AG04450 (cell line): ENCODE measurements at regions not wholly inside any gene's neighbourhood (a gene's known extent, or its start where the extent isn't known, plus 50 kb on each side); places are given as distances from the start of the nearest gene placed in this dataset.

Experiments
- CTCF ChIA-PET: fragments of 300-600, 350-600 bp; formaldehyde crosslinking; extraction: SDS; loops from one replicate; lab custom pipeline; 2022; ENCODE audit warnings: antibody characterized with exemption, inconsistent platforms; lab: Charles Lee
- POLR2A ChIA-PET: fragments of 350-600 bp; formaldehyde crosslinking; extraction: SDS; loops from one replicate; lab custom pipeline; 2021; ENCODE audit warnings: antibody characterized with exemption, inconsistent platforms; lab: Yijun Ruan, JAX
- DNase-seq: peaks from one replicate; pipeline ENCODE4 v3.0.0-alpha.2; 2011; ENCODE audit warnings: low read depth, low spot score
- H3K27ac ChIP-seq: one replicate; pipeline ENCODE4 v1.5.1; 2012; ENCODE audit warnings: low read depth, low read length, control low read depth
- H3K27me3 ChIP-seq: one replicate; pipeline ENCODE4 v1.6.0; 2012; ENCODE audit warnings: low read length; ENCODE audit not compliant: control insufficient read depth, insufficient read depth
- H3K4me3 ChIP-seq: 2 replicates; pipeline ENCODE4 v1.5.1; 2011; ENCODE audit warnings: mild to moderate bottlenecking, low read depth, low read length, control low read depth
- H3K9me3 ChIP-seq: 2 replicates; pipeline ENCODE4 v1.5.1; 2012; ENCODE audit warnings: low read length; ENCODE audit not compliant: control insufficient read depth, insufficient read depth
- CTCF ChIP-seq: IDR thresholded peaks from 2 replicates; pipeline ENCODE4 v1.5.1; 2011; ENCODE audit warnings: low read depth, low read length, control low read depth, inconsistent platforms

- CTCF ChIA-PET, result no interaction called here
- TF ChIP-seq CTCF, result no peak
- no peak for DNase-seq
Observed at GRCh38 chr1:113266788-113267187, 123.5 kb upstream of the MAGI3 start.

DNA sequence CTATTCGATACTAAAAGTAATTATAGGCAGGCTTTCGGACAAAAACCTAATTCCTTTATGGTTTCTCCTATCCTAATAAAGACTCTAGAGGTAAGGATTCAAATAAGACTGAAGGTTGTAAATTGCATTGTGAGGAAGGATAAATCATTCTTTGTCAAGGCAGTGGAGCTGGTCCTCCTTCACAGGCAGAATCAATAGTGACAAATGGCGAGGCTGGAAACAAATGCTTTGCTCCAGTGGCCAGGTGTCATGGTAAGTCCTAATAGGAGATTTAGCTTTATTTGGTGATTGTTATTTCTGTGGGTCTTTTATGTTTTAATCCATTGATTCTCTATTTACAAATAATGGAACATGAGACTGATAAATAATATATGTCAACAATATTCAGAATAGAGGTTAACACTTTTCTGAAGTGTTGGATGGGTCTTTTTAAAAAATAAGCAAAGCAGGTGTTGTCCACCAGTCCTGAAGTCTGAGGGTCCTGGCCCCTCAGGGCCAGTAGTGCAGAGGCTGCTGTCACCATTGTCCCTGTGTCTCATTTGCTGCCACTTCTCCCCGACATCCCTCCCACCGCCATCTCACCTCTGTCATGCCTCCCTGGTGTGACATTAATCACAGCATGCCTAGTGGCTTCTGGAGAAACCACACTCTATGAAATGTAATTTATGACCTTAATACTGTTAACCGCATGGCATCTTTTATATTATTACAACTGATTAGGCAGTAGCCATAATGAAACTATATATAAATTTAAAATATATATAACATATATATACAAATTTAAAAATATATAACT lies 120.9 kb upstream of the MAGI3 start:
- Histone ChIP-seq H3K9me3 (no peaks in the 10 kb centered on the region), H3K4me3 (no peak overlapping the region), H3K27me3 (no peaks in the 10 kb centered on the region), H3K27ac (no peak overlapping the region)
- no peak for DNase-seq
- no peak for TF ChIP-seq CTCF
- ChIA-PET POLR2A (no interaction called here), CTCF (no interaction called here)

More at GRCh38 chr1:113266788-113267187, 123.5 kb upstream of the MAGI3 start:
- H3K27me3 ChIP-seq, result peaks cover 4% of the 10 kb centered on the region
- POLR2A ChIA-PET, result no interaction called here
- no peak overlapping the region for H3K27ac ChIP-seq
- H3K9me3 ChIP-seq, result no peaks in the 10 kb centered on the region
- no peak overlapping the region for H3K4me3 ChIP-seq

- Histone ChIP-seq H3K27ac (no peak overlapping the region), H3K27me3 (no peaks in the 10 kb centered on the region), H3K9me3 (no peaks in the 10 kb centered on the region), H3K4me3 (no peak overlapping the region)
- ChIA-PET POLR2A (no interaction called here), CTCF (no interaction called here)
- no peak for DNase-seq
- TF ChIP-seq CTCF, result no peak
Observed at GRCh38 chr1:113271039-113271438, 119.3 kb upstream of the MAGI3 start.

DNA sequence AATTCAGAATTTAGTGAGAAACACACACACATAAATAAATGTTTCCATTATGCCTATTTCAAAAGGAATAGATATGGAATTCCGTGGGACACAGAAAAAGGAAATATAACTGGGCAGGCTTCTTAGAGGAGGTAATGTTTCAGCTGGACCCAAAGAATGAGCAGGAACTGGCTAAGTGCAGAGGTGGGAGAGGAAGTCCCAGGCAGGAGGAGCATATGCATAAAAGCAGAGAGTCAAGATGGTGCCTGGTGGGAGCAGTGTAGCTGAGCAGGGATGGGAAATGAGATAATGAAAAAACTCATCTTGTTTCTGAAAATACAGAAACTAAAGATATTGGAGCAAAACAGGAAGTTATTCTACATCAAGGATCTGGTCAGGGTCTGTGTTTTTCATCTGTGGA lies 115.2 kb upstream of the MAGI3 start:
- Histone ChIP-seq H3K27ac (no peak overlapping the region), H3K9me3 (no peaks in the 10 kb centered on the region), H3K27me3 (no peaks in the 10 kb centered on the region), H3K4me3 (no peak overlapping the region)
- no peak for TF ChIP-seq CTCF
- DNase-seq, result no peak
- CTCF ChIA-PET, result no interaction called here
- POLR2A ChIA-PET, result no interaction called here

DNA sequence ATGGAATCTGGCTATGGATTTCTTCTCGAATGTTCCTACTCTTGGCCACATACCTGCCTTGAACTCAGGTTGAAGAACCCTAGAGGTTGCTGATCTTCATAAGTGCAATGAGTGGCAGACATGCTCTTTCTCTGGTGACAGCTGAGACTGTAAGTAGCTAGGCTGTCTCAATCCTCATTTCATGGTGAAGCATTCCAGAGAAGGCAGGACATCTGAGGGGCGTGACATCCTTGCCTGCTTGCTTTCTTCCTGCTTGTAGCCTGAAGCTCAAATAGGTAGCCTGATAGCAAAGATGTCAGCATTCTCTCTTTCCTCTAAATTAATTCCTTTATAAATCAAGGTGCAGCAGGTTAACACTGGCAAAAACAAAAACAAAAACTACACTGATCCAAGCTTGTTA lies 114.6 kb upstream of the MAGI3 start:
- POLR2A ChIA-PET, result no interaction called here
- no peak for DNase-seq
- Histone ChIP-seq H3K27me3 (no peaks in the 10 kb centered on the region), H3K27ac (no peak overlapping the region), H3K4me3 (no peak overlapping the region), H3K9me3 (no peaks in the 10 kb centered on the region)
- TF ChIP-seq CTCF, result no peak
- CTCF ChIA-PET, result no interaction called here
